WERI-Rb-1 (cell line): ENCODE measurements at regions not wholly inside any gene's neighbourhood (a gene's known extent, or its start where the extent isn't known, plus 50 kb on each side); places are given as distances from the start of the nearest gene placed in this dataset.

Source experiments
- DNase-seq: peaks from one replicate; pipeline ENCODE4 v3.0.0-alpha.2; 2020
- H3K27ac ChIP-seq: fragments of 250-450 bp; sonication (Bioruptor Pico); 2 replicates; pipeline ENCODE4 v1.5.1; 2020; ENCODE audit warnings: mild to moderate bottlenecking, moderate library complexity
- H3K27me3 ChIP-seq: fragments of 250-450 bp; sonication (Bioruptor Pico); 2 replicates; pipeline ENCODE4 v1.5.1; 2021; ENCODE audit warnings: mild to moderate bottlenecking, low read depth, moderate library complexity; ENCODE audit not compliant: insufficient read depth, severe bottlenecking
- H3K36me3 ChIP-seq: fragments of 250-450 bp; sonication (Bioruptor Pico); 2 replicates; pipeline ENCODE4 v1.5.1; 2020; ENCODE audit warnings: mild to moderate bottlenecking, moderate library complexity
- H3K4me3 ChIP-seq: 2 replicates; pipeline ENCODE4 v1.5.1; 2011; ENCODE audit warnings: low read depth, mild to moderate bottlenecking, control low read depth, low read length
- H3K9me3 ChIP-seq: fragments of 250-450 bp; sonication (Bioruptor Pico); 2 replicates; pipeline ENCODE4 v1.5.1; 2021; ENCODE audit warnings: mild to moderate bottlenecking, moderate library complexity; ENCODE audit not compliant: severe bottlenecking
- CTCF ChIP-seq: IDR thresholded peaks from 2 replicates; pipeline ENCODE4 v1.5.1; 2011; ENCODE audit warnings: low read depth, mild to moderate bottlenecking, control low read depth, inconsistent platforms, low read length

- no peak overlapping the region for H3K27ac ChIP-seq
- no peaks in the 10 kb centered on the region for H3K36me3 ChIP-seq
- no peaks in the 10 kb centered on the region for H3K9me3 ChIP-seq
- no peak for TF ChIP-seq CTCF
- H3K27me3 ChIP-seq, result no peaks in the 10 kb centered on the region
- DNase-seq, result no peak
- no peak overlapping the region for H3K4me3 ChIP-seq
Measured at GRCh38 chr15:95594496-95594895, 736.0 kb upstream of the NR2F2 start.

GRCh38 chr15:95595759-95596158, 734.7 kb upstream of the NR2F2 start:
- Histone ChIP-seq H3K27me3 (no peaks in the 10 kb centered on the region), H3K27ac (no peak overlapping the region), H3K36me3 (no peaks in the 10 kb centered on the region), H3K9me3 (no peaks in the 10 kb centered on the region), H3K4me3 (no peak overlapping the region)
- TF ChIP-seq CTCF, result no peak
- DNase-seq, result no peak

GRCh38 chr15:95596496-95596895, 734.0 kb upstream of the NR2F2 start:
- H3K9me3 ChIP-seq, result no peaks in the 10 kb centered on the region
- H3K27ac ChIP-seq, result no peak overlapping the region
- no peak for TF ChIP-seq CTCF
- H3K27me3 ChIP-seq, result no peaks in the 10 kb centered on the region
- peak; percentile 15 for DNase-seq
- H3K36me3 ChIP-seq, result no peaks in the 10 kb centered on the region
- no peak overlapping the region for H3K4me3 ChIP-seq

GRCh38 chr15:95598251-95598855, 732.1 kb upstream of the NR2F2 start:
- no peak for DNase-seq
- Histone ChIP-seq H3K27ac (no peak overlapping the region), H3K36me3 (no peaks in the 10 kb centered on the region), H3K27me3 (no peaks in the 10 kb centered on the region), H3K9me3 (no peaks in the 10 kb centered on the region), H3K4me3 (no peak overlapping the region)
- no peak for TF ChIP-seq CTCF

GRCh38 chr15:95600367-95600766, 730.1 kb upstream of the NR2F2 start:
- no peak overlapping the region for H3K27ac ChIP-seq
- no peaks in the 10 kb centered on the region for H3K36me3 ChIP-seq
- no peaks in the 10 kb centered on the region for H3K27me3 ChIP-seq
- no peak overlapping the region for H3K4me3 ChIP-seq
- H3K9me3 ChIP-seq, result no peaks in the 10 kb centered on the region
- DNase-seq, result no peak
- TF ChIP-seq CTCF, result no peak

- TF ChIP-seq CTCF, result no peak
- no peaks in the 10 kb centered on the region for H3K27me3 ChIP-seq
- no peaks in the 10 kb centered on the region for H3K9me3 ChIP-seq
- no peaks in the 10 kb centered on the region for H3K36me3 ChIP-seq
- no peak for DNase-seq
- H3K4me3 ChIP-seq, result no peak overlapping the region
- H3K27ac ChIP-seq, result no peak overlapping the region
Measured at GRCh38 chr15:95600884-95601283, 729.6 kb upstream of the NR2F2 start.
